WTC11 (cell line): ENCODE measurements at regions not wholly inside any gene's neighbourhood (a gene's known extent, or its start where the extent isn't known, plus 50 kb on each side); places are given as distances from the start of the nearest gene placed in this dataset.

Experiments used
- ATAC-seq: fragments of 200-7000 bp; cut with Tn5 transposase; 2 replicates; pipeline ENCODE4 v1.10.0; 2021; ENCODE audit warnings: mild to moderate bottlenecking, moderate library complexity
- CTCF ChIA-PET: fragments of 300-600 bp; sonication (Branson Sonifier 250); formaldehyde crosslinking; loops from one replicate; lab custom pipeline; 2021; ENCODE audit warnings: antibody characterized with exemption; lab: Charles Lee
- POLR2A ChIA-PET: fragments of 350-600 bp; sonication (Branson Sonifier 250); formaldehyde crosslinking; loops from one replicate; lab custom pipeline; 2021; ENCODE audit warnings: antibody characterized with exemption; lab: Charles Lee
- DNase-seq: peaks from one replicate; pipeline ENCODE4 v3.0.0; 2021; ENCODE audit warnings: low spot score
- H3K27ac Mint-ChIP-seq: 2 replicates; pipeline ENCODE4 v1.8.0; 2021; ENCODE audit warnings: mixed read lengths
- H3K27me3 Mint-ChIP-seq: 2 replicates; pipeline ENCODE4 v1.8.0; 2021; ENCODE audit warnings: low read depth, mild to moderate bottlenecking, moderate library complexity, mixed read lengths
- H3K36me3 Mint-ChIP-seq: 2 replicates; pipeline ENCODE4 v1.8.0; 2021; ENCODE audit warnings: mixed read lengths
- H3K4me1 Mint-ChIP-seq: 2 replicates; pipeline ENCODE4 v1.8.0; 2022; ENCODE audit warnings: mixed read lengths
- H3K4me3 Mint-ChIP-seq: 2 replicates; pipeline ENCODE4 v1.8.0; 2021; ENCODE audit warnings: mild to moderate bottlenecking, moderate library complexity, mixed read lengths
- H3K9me3 Mint-ChIP-seq: 2 replicates; pipeline ENCODE4 v1.8.0; 2021; ENCODE audit warnings: mixed read lengths
- ATF3 ChIP-seq: sonication (generic); formaldehyde crosslinking; conservative IDR thresholded peaks from 2 replicates; pipeline ENCODE4 v1.8.1; 2022; ENCODE audit warnings: mild to moderate bottlenecking, missing genetic modification reagents
- ATF6 ChIP-seq: sonication (generic); formaldehyde crosslinking; IDR thresholded peaks from 2 replicates; pipeline ENCODE4 v1.8.1; 2023; ENCODE audit warnings: mild to moderate bottlenecking, missing genetic modification reagents
- CDX4 ChIP-seq: fragments of 250-450 bp; sonication (Bioruptor Pico); IDR thresholded peaks from 2 replicates; pipeline ENCODE4 v1.9.0; 2021; ENCODE audit warnings: moderate library complexity, mild to moderate bottlenecking, inconsistent platforms, borderline replicate concordance
- EMX1 ChIP-seq: fragments of 250-450 bp; sonication (Bioruptor Pico); IDR thresholded peaks from 2 replicates; pipeline ENCODE4 v1.8.0; 2021; ENCODE audit warnings: mild to moderate bottlenecking
- ESRRA ChIP-seq: sonication (generic); formaldehyde crosslinking; IDR thresholded peaks from 2 replicates; pipeline ENCODE4 v1.8.1; 2022; ENCODE audit warnings: mild to moderate bottlenecking, missing genetic modification reagents, borderline replicate concordance
- FOXP4 ChIP-seq: sonication (generic); formaldehyde crosslinking; IDR thresholded peaks from 2 replicates; pipeline ENCODE4 v1.8.0; 2022; ENCODE audit warnings: mild to moderate bottlenecking, missing genetic modification reagents
- GTF2I ChIP-seq: fragments of 250-450 bp; sonication (Bioruptor Pico); conservative IDR thresholded peaks from 2 replicates; pipeline ENCODE4 v1.4.0; 2021; ENCODE audit warnings: mild to moderate bottlenecking
- HMGA2 ChIP-seq: fragments of 250-450 bp; sonication (Bioruptor Pico); IDR thresholded peaks from 2 replicates; pipeline ENCODE4 v1.4.0; 2021; ENCODE audit warnings: mild to moderate bottlenecking, moderate library complexity
- JUN ChIP-seq: sonication (generic); formaldehyde crosslinking; IDR thresholded peaks from 2 replicates; pipeline ENCODE4 v1.8.0; 2023; ENCODE audit warnings: mild to moderate bottlenecking, missing genetic modification reagents
- MLX ChIP-seq: sonication (generic); formaldehyde crosslinking; IDR thresholded peaks from 2 replicates; pipeline ENCODE4 v1.8.1; 2023; ENCODE audit warnings: mild to moderate bottlenecking, missing genetic modification reagents, moderate library complexity
- MYBL2 ChIP-seq: sonication (generic); formaldehyde crosslinking; IDR thresholded peaks from 2 replicates; pipeline ENCODE4 v1.8.1; 2023; ENCODE audit warnings: mild to moderate bottlenecking, moderate library complexity, missing genetic modification reagents
- NFE2L1 ChIP-seq: sonication (generic); formaldehyde crosslinking; IDR thresholded peaks from 2 replicates; pipeline ENCODE4 v1.8.1; 2023; ENCODE audit warnings: missing genetic modification reagents
- PREB ChIP-seq: sonication (generic); formaldehyde crosslinking; IDR thresholded peaks from 2 replicates; pipeline ENCODE4 v1.8.1; 2022; ENCODE audit warnings: mild to moderate bottlenecking, missing genetic modification reagents, moderate library complexity, borderline replicate concordance
- SOX15 ChIP-seq: fragments of 250-450 bp; sonication (Bioruptor Pico); IDR thresholded peaks from 2 replicates; pipeline ENCODE4 v1.9.0; 2021; ENCODE audit warnings: mild to moderate bottlenecking
- TEAD1 ChIP-seq: sonication (generic); formaldehyde crosslinking; IDR thresholded peaks from 2 replicates; pipeline ENCODE4 v1.8.0; 2022; ENCODE audit warnings: mild to moderate bottlenecking, missing genetic modification reagents
- TP53 ChIP-seq: sonication (generic); formaldehyde crosslinking; IDR thresholded peaks from 2 replicates; pipeline ENCODE4 v1.8.1; 2023; ENCODE audit warnings: mild to moderate bottlenecking, missing genetic modification reagents
- USF1 ChIP-seq: sonication (generic); formaldehyde crosslinking; IDR thresholded peaks from 2 replicates; pipeline ENCODE4 v1.8.0; 2022; ENCODE audit warnings: mild to moderate bottlenecking, missing genetic modification reagents
- ZNF138 ChIP-seq: sonication (generic); formaldehyde crosslinking; conservative IDR thresholded peaks from 2 replicates; pipeline ENCODE4 v1.8.1; 2022; ENCODE audit warnings: mild to moderate bottlenecking, moderate library complexity, missing genetic modification reagents
- ZNF232 ChIP-seq: sonication (generic); formaldehyde crosslinking; IDR thresholded peaks from 2 replicates; pipeline ENCODE4 v1.8.0; 2022; ENCODE audit warnings: mild to moderate bottlenecking, missing genetic modification reagents
- ZNF317 ChIP-seq: sonication (generic); formaldehyde crosslinking; IDR thresholded peaks from 2 replicates; pipeline ENCODE4 v1.8.1; 2023; ENCODE audit warnings: low read depth, mild to moderate bottlenecking, moderate library complexity, missing genetic modification reagents, borderline replicate concordance
- ZNF396 ChIP-seq: fragments of 250-450 bp; sonication (Bioruptor Pico); IDR thresholded peaks from 2 replicates; pipeline ENCODE4 v1.8.0; 2021; ENCODE audit warnings: mild to moderate bottlenecking, moderate library complexity, borderline replicate concordance
- ZNF416 ChIP-seq: fragments of 250-450 bp; sonication (Bioruptor Pico); IDR thresholded peaks from 2 replicates; pipeline ENCODE4 v1.9.0; 2021; ENCODE audit warnings: mild to moderate bottlenecking, inconsistent platforms
- ZNF532 ChIP-seq: fragments of 250-450 bp; sonication (Bioruptor Pico); IDR thresholded peaks from 2 replicates; pipeline ENCODE4 v1.9.0; 2021; ENCODE audit warnings: mild to moderate bottlenecking, borderline replicate concordance
- ZSCAN18 ChIP-seq: fragments of 250-450 bp; sonication (Bioruptor Pico); IDR thresholded peaks from 2 replicates; pipeline ENCODE4 v2.1.2; 2022; ENCODE audit warnings: mild to moderate bottlenecking, moderate library complexity

GRCh38 chr9:103277240-103277639, 282.1 kb downstream of the CYLC2 start (continued):
- no peak for TF ChIP-seq PREB (CRISPR knock-in tag)
- TF ChIP-seq ZNF138 (CRISPR knock-in tag): no peak
- no peak for TF ChIP-seq ESRRA
- TF ChIP-seq ATF3: no peak
- TF ChIP-seq ZNF232 (CRISPR knock-in tag): no peak
- TF ChIP-seq TEAD1: no peak

- H3K36me3 Mint-ChIP-seq: no peaks in the 10 kb centered on the region
- ATAC-seq: no peak
Observed at GRCh38 chr9:103281126-103281525, 286.0 kb downstream of the CYLC2 start.

More at GRCh38 chr9:103281126-103281525, 286.0 kb downstream of the CYLC2 start:
- no peaks in the 10 kb centered on the region for H3K9me3 Mint-ChIP-seq
- no peaks in the 10 kb centered on the region for H3K4me1 Mint-ChIP-seq
- DNase-seq: no peak
- TF ChIP-seq GTF2I (CRISPR knock-in tag) (no peak), ZSCAN18 (CRISPR knock-in tag) (no peak), TP53 (CRISPR knock-in tag) (no peak), MYBL2 (CRISPR knock-in tag) (no peak), NFE2L1 (CRISPR knock-in tag) (no peak), EMX1 (CRISPR knock-in tag) (no peak), MLX (CRISPR knock-in tag) (no peak), JUN (CRISPR knock-in tag) (no peak), SOX15 (CRISPR knock-in tag) (no peak), FOXP4 (no peak), HMGA2 (CRISPR knock-in tag) (no peak), ZNF317 (no peak), USF1 (CRISPR knock-in tag) (no peak), CDX4 (CRISPR knock-in tag) (no peak), ZNF532 (no peak), ZNF396 (CRISPR knock-in tag) (no peak), ZNF416 (no peak), ATF6 (CRISPR knock-in tag) (no peak)
- H3K27me3 Mint-ChIP-seq: no peaks in the 10 kb centered on the region
- H3K27ac Mint-ChIP-seq: no peak overlapping the region
- ChIA-PET CTCF (no interaction called here), POLR2A (no interaction called here)
- H3K4me3 Mint-ChIP-seq: no peak overlapping the region
